LHCN-M2 (cell line): ENCODE measurements at regions not wholly inside any gene's neighbourhood (a gene's known extent, or its start where the extent isn't known, plus 50 kb on each side); places are given as distances from the start of the nearest gene placed in this dataset.
A peak's percentile ranks its signal among the peaks of the same experiment; 100 is the strongest.
"Not testable (repeated sequence)": the region's sequence is repeated elsewhere in the genome, so short reads cannot be mapped to it uniquely, and the experiment has no call there.

Source experiments
- DNase-seq: peaks from one replicate; pipeline ENCODE4 v3.0.0-alpha.2; 2012; ENCODE audit warnings: low read depth

- no peak for DNase-seq
Observed at GRCh38 chr5:90066920-90067319, 342.6 kb downstream of the CETN3 start.

GRCh38 chr5:90056911-90057705, 352.4 kb downstream of the CETN3 start:
- no peak for DNase-seq

- peak; percentile 60 for DNase-seq
Observed at GRCh38 chr5:90055831-90056328, 353.7 kb downstream of the CETN3 start.

GRCh38 chr5:90054612-90055011, 354.9 kb downstream of the CETN3 start:
- peak; percentile 26 for DNase-seq

- DNase-seq: no peak
Observed at GRCh38 chr5:90051756-90052155, 357.8 kb downstream of the CETN3 start.

GRCh38 chr5:90050103-90050502, 359.5 kb downstream of the CETN3 start:
- DNase-seq: no peak

GRCh38 chr5:90047113-90047512, 362.4 kb downstream of the CETN3 start:
- DNase-seq: no peak

GRCh38 chr5:90040082-90040481, 369.5 kb downstream of the CETN3 start:
- not testable (repeated sequence) for DNase-seq

- DNase-seq: peak; percentile 95
Observed at GRCh38 chr5:90037646-90038045, 371.9 kb downstream of the CETN3 start.

GRCh38 chr5:90022711-90023053, 386.9 kb downstream of the CETN3 start:
- DNase-seq: peak; percentile 40

- DNase-seq: peak; percentile 50
Observed at GRCh38 chr5:90022002-90022710, 387.4 kb downstream of the CETN3 start.

- DNase-seq: peak; percentile 95
Observed at GRCh38 chr5:90020575-90021538, 388.7 kb downstream of the CETN3 start.

GRCh38 chr5:90017239-90017638, 392.3 kb downstream of the CETN3 start:
- no peak for DNase-seq

GRCh38 chr5:90015584-90016018, 394.0 kb downstream of the CETN3 start:
- DNase-seq: peak; percentile 73

GRCh38 chr5:90014420-90014819, 395.1 kb downstream of the CETN3 start:
- DNase-seq: no peak

GRCh38 chr5:90000351-90000750, 409.2 kb downstream of the CETN3 start:
- no peak for DNase-seq

- DNase-seq: no peak
Observed at GRCh38 chr5:89998519-89999305, 410.8 kb downstream of the CETN3 start.

GRCh38 chr5:89996890-89997289, 412.7 kb downstream of the CETN3 start:
- no peak for DNase-seq

GRCh38 chr5:89996335-89996734, 413.2 kb downstream of the CETN3 start:
- DNase-seq: no peak

GRCh38 chr5:89994266-89994665, 415.3 kb downstream of the CETN3 start:
- peak; percentile 13 for DNase-seq

GRCh38 chr5:89992201-89992600, 417.4 kb downstream of the CETN3 start:
- no peak for DNase-seq
